OCI-M2 (cell line): ENCODE measurements at regions not wholly inside any gene's neighbourhood (a gene's known extent, or its start where the extent isn't known, plus 50 kb on each side); places are given as distances from the start of the nearest gene placed in this dataset.

ENCODE experiments used
- DNase-seq: peaks from one replicate; lab custom pipeline; 2025; ENCODE audit not compliant: unreplicated experiment; lab: John Stamatoyannopoulos, UW

GRCh38 chr10:108899670-108900069 is 1023.6 kb downstream of the XPNPEP1 start:
- no peak for DNase-seq

GRCh38 chr10:108894402-108895301 is 1028.7 kb downstream of the XPNPEP1 start:
- DNase-seq, result no peak

- no peak for DNase-seq
Measured at GRCh38 chr10:108877095-108877561, 1046.2 kb downstream of the XPNPEP1 start.

- DNase-seq, result no peak
Measured at GRCh38 chr10:108872854-108873253, 1050.5 kb downstream of the XPNPEP1 start.

GRCh38 chr10:108868881-108869280 is 1054.4 kb downstream of the XPNPEP1 start:
- DNase-seq, result no peak

- no peak for DNase-seq
Measured at GRCh38 chr10:108862676-108863350, 1060.5 kb downstream of the XPNPEP1 start.

GRCh38 chr10:108861181-108861754 is 1062.0 kb downstream of the XPNPEP1 start:
- DNase-seq, result no peak

- no peak for DNase-seq
Measured at GRCh38 chr10:108852211-108852610, 1071.1 kb downstream of the XPNPEP1 start.

- DNase-seq, result no peak
Measured at GRCh38 chr10:108850138-108850854, 1073.0 kb downstream of the XPNPEP1 start.

- DNase-seq, result no peak
Measured at GRCh38 chr10:108849688-108850087, 1073.6 kb downstream of the XPNPEP1 start.

GRCh38 chr10:108849186-108849585 is 1074.1 kb downstream of the XPNPEP1 start:
- no peak for DNase-seq

GRCh38 chr10:108848046-108848445 is 1075.3 kb downstream of the XPNPEP1 start:
- no peak for DNase-seq

- DNase-seq, result no peak
Measured at GRCh38 chr10:108840944-108841343, 1082.4 kb downstream of the XPNPEP1 start.

- DNase-seq, result no peak
Measured at GRCh38 chr10:108836362-108836761, 1086.9 kb downstream of the XPNPEP1 start.

GRCh38 chr10:108822026-108822425 is 1101.3 kb downstream of the XPNPEP1 start:
- no peak for DNase-seq

- no peak for DNase-seq
Measured at GRCh38 chr10:108819302-108819701, 1104.0 kb downstream of the XPNPEP1 start.

GRCh38 chr10:108817584-108817983 is 1105.7 kb downstream of the XPNPEP1 start:
- no peak for DNase-seq

GRCh38 chr10:108817135-108817534 is 1106.2 kb downstream of the XPNPEP1 start:
- no peak for DNase-seq

- no peak for DNase-seq
Measured at GRCh38 chr10:108812906-108813305, 1110.4 kb downstream of the XPNPEP1 start.

GRCh38 chr10:108812296-108812695 is 1111.0 kb downstream of the XPNPEP1 start:
- DNase-seq, result no peak

GRCh38 chr10:108808228-108808627 is 1115.1 kb downstream of the XPNPEP1 start:
- no peak for DNase-seq
